HCT116 (cell line): ENCODE measurements at regions not wholly inside any gene's neighbourhood (a gene's known extent, or its start where the extent isn't known, plus 50 kb on each side); places are given as distances from the start of the nearest gene placed in this dataset.

Experiments
- ATAC-seq: fragments of 200-7000 bp; cut with Tn5 transposase; 2 replicates; pipeline ENCODE4 v1.9.1; 2020; ENCODE audit warnings: mild to moderate bottlenecking, moderate library complexity
- BruUV-seq: library from RNA; stranded (reverse); fragments of 400-500 nt; replicated peaks from 2 replicates; lab custom pipeline; 2021; lab: Mats Ljungman, UMichigan
- CTCF ChIA-PET: fragments of 300-600 bp; sonication (Branson Sonifier 250); formaldehyde crosslinking; loops from one replicate; lab custom pipeline; 2021; ENCODE audit warnings: antibody characterized with exemption; lab: Charles Lee
- POLR2A ChIA-PET: fragments of 300-600, 350-600 bp; sonication (Branson Sonifier 250); formaldehyde crosslinking; loops from one replicate; lab custom pipeline; 2021; ENCODE audit warnings: antibody characterized with exemption; lab: Charles Lee
- RAD21 ChIA-PET, 2 experiments: fragments of 300-600 bp; sonication (Branson Sonifier 250); formaldehyde crosslinking; loops; one replicate each; lab custom pipeline; 2023; ENCODE audit warnings: low total read pairs in 2 of 2; ENCODE audit not compliant: uncharacterized antibody in 2 of 2, unreplicated experiment in 2 of 2, low non-redundant PET in 1 of 2; lab: Charles Lee
- DNase-seq: peaks from one replicate; pipeline ENCODE4 v3.0.0-alpha.2; 2010; ENCODE audit warnings: low read depth, low spot score
- H2AFZ ChIP-seq: fragments of 200-600 bp; shearing (Covaris generic), sonication (generic); 2 replicates; pipeline ENCODE4 v1.6.1; 2017; ENCODE audit warnings: low read depth, mixed run types, mixed read lengths, antibody characterized with exemption, low read length; ENCODE audit not compliant: poor library complexity, severe bottlenecking
- H3K27ac ChIP-seq: 2 replicates; pipeline ENCODE4 v1.5.1; 2012; ENCODE audit warnings: low read depth, low read length
- H3K27me3 ChIP-seq: fragments of 200-600 bp; sonication (generic); 2 replicates; pipeline ENCODE4 v1.6.1; 2016; ENCODE audit warnings: mixed run types, low read length, mixed read lengths; ENCODE audit not compliant: insufficient read depth
- H3K36me3 ChIP-seq, 2 experiments: fragments of 200-500 bp in 1 of 2; fragments of 200-600 bp in 1 of 2; sonication (Bioruptor generic) in 1 of 2; sonication (generic) in 1 of 2; 2 replicates each; pipeline versions ENCODE4 v1.5.1 to v1.6.1; 2014 to 2016; ENCODE audit warnings: low read length in 2 of 2, inconsistent platforms in 1 of 2, mixed read lengths in 1 of 2, mixed run types in 1 of 2; ENCODE audit not compliant: insufficient read depth in 2 of 2, control insufficient read depth in 1 of 2
- H3K4me1 ChIP-seq, 2 experiments: fragments of 200-600 bp in 1 of 2; sonication (generic) in 1 of 2; 2 replicates each; pipeline versions ENCODE4 v1.5.1 to v1.6.1; 2012 to 2017; ENCODE audit warnings: low read length in 2 of 2, inconsistent platforms in 1 of 2, mild to moderate bottlenecking in 1 of 2, mixed read lengths in 1 of 2, mixed run types in 1 of 2, moderate library complexity in 1 of 2; ENCODE audit not compliant: insufficient read depth in 2 of 2, control insufficient read depth in 1 of 2
- H3K4me2 ChIP-seq: fragments of 200-600 bp; sonication (generic); 2 replicates; pipeline ENCODE4 v1.6.1; 2017; ENCODE audit warnings: mixed run types, low read length, mixed read lengths
- H3K4me3 ChIP-seq, 2 experiments: fragments of 200-600 bp in 1 of 2; sonication (generic) in 1 of 2; replicated peaks in 1 of 2; 2 replicates each; pipeline ENCODE4 v1.5.1; 2011 to 2016; ENCODE audit warnings: low read length in 2 of 2, control low read depth in 1 of 2, low read depth in 1 of 2, mild to moderate bottlenecking in 1 of 2, mixed read lengths in 1 of 2, mixed run types in 1 of 2
- H3K79me2 ChIP-seq: fragments of 200-600 bp; sonication (generic); 2 replicates; pipeline ENCODE4 v1.6.1; 2017; ENCODE audit warnings: mild to moderate bottlenecking, mixed run types, low read length, moderate library complexity, mixed read lengths; ENCODE audit not compliant: insufficient read depth
- H3K9ac ChIP-seq: fragments of 200-600 bp; sonication (generic); 2 replicates; pipeline ENCODE4 v1.6.1; 2016; ENCODE audit warnings: low read length, mixed read lengths
- H3K9me2 ChIP-seq: fragments of 200-600 bp; sonication (generic), shearing (Covaris generic); 2 replicates; pipeline ENCODE4 v1.6.1; 2017; ENCODE audit warnings: mixed run types, mild to moderate bottlenecking, moderate library complexity; ENCODE audit not compliant: insufficient read depth
- H3K9me3 ChIP-seq, 2 experiments: fragments of 200-500 bp in 1 of 2; fragments of 200-600 bp in 1 of 2; sonication (Bioruptor generic) in 1 of 2; sonication (generic) in 1 of 2; 2 replicates each; pipeline ENCODE4 v1.6.1; 2014 to 2017; ENCODE audit warnings: low read length in 2 of 2, mixed read lengths in 2 of 2, inconsistent platforms in 1 of 2, low read depth in 1 of 2, mild to moderate bottlenecking in 1 of 2, mixed run types in 1 of 2, moderate library complexity in 1 of 2; ENCODE audit not compliant: control insufficient read depth in 1 of 2, insufficient read depth in 1 of 2
- H4K20me1 ChIP-seq: fragments of 200-600 bp; sonication (generic), shearing (Covaris generic); 2 replicates; pipeline ENCODE4 v1.6.1; 2017; ENCODE audit warnings: mixed run types, mild to moderate bottlenecking, moderate library complexity; ENCODE audit not compliant: insufficient read depth
- ATF3 ChIP-seq: IDR thresholded peaks from 2 replicates; pipeline ENCODE4 v1.6.1; 2012
- CEBPB ChIP-seq: IDR thresholded peaks from 2 replicates; pipeline ENCODE4 v1.6.1; 2012; ENCODE audit warnings: low read depth
- ELF1 ChIP-seq: IDR thresholded peaks from 2 replicates; pipeline ENCODE4 v1.6.1; 2012; ENCODE audit warnings: low read depth, borderline replicate concordance
- EZH2 ChIP-seq: fragments of 200-600 bp; sonication (generic); IDR thresholded peaks from 2 replicates; pipeline ENCODE4 v1.6.1; 2017; ENCODE audit warnings: antibody characterized with exemption, mixed run types
- POLR2AphosphoS5 ChIP-seq: IDR thresholded peaks from 2 replicates; pipeline ENCODE4 v1.6.1; 2011; ENCODE audit warnings: mild to moderate bottlenecking, low read depth, low read length, moderate library complexity
- RAD21 ChIP-seq: IDR thresholded peaks from 2 replicates; pipeline ENCODE4 v1.6.1; 2012; ENCODE audit warnings: low read depth, mild to moderate bottlenecking
- SIN3A ChIP-seq: IDR thresholded peaks from 2 replicates; pipeline ENCODE4 v1.6.1; 2012; ENCODE audit warnings: low read depth
- SP1 ChIP-seq: IDR thresholded peaks from 2 replicates; pipeline ENCODE4 v1.6.1; 2012; ENCODE audit warnings: low read depth
- TCF7L2 ChIP-seq: IDR thresholded peaks from 2 replicates; pipeline ENCODE4 v1.7.0; 2011; ENCODE audit warnings: borderline replicate concordance, inconsistent platforms; ENCODE audit not compliant: insufficient read depth, insufficient read length; ENCODE audit errors: extremely low read depth
- YY1 ChIP-seq: IDR thresholded peaks from 2 replicates; pipeline ENCODE4 v1.6.1; 2011; ENCODE audit warnings: low read length, low read depth, moderate library complexity, mild to moderate bottlenecking; ENCODE audit not compliant: insufficient replicate concordance; ENCODE audit errors: extremely low read depth
- ZBTB33 ChIP-seq: IDR thresholded peaks from 2 replicates; pipeline ENCODE4 v1.6.1; 2011; ENCODE audit warnings: mild to moderate bottlenecking, low read length, moderate library complexity; ENCODE audit not compliant: insufficient replicate concordance; ENCODE audit errors: extremely low read depth
- intact Hi-C: fragments of 100-400 bp; cut with micrococcal nuclease; formaldehyde crosslinking; loops from 2 replicates; pipeline ENCODE4 v1.10.0; 2022

GRCh38 chr14:54123841-54124240 is 167.2 kb upstream of the BMP4 start:
- Histone ChIP-seq H3K9me2 (no peaks in the 10 kb centered on the region), H3K9me3 (no peaks in the 10 kb centered on the region), H3K4me3 (no peak overlapping the region), H3K9ac (no peak overlapping the region), H3K27ac (no peak overlapping the region), H3K4me1 (no peaks in the 10 kb centered on the region), H2AFZ (no peak overlapping the region), H3K4me2 (no peak overlapping the region), H3K27me3 (no peaks in the 10 kb centered on the region), H4K20me1 (no peaks in the 10 kb centered on the region), H3K79me2 (no peaks in the 10 kb centered on the region), H3K36me3 (no peaks in the 10 kb centered on the region)
- intact Hi-C loops, result no loop called here
- ChIA-PET CTCF (no interaction called here), POLR2A (no interaction called here), RAD21 (no interaction called here)
- no peak for TF ChIP-seq CEBPB
- no peak for TF ChIP-seq ELF1
- no peak for TF ChIP-seq TCF7L2
- TF ChIP-seq EZH2, result no peak
- TF ChIP-seq POLR2AphosphoS5, result no peak
- no peak for TF ChIP-seq RAD21
- DNase-seq (no peak), ATAC-seq (no peak)
- BruUV-seq, result no TSS peak

- ATAC-seq (no peak), DNase-seq (no peak)
- Histone ChIP-seq H3K4me1 (no peaks in the 10 kb centered on the region), H3K9me3 (no peaks in the 10 kb centered on the region), H4K20me1 (no peaks in the 10 kb centered on the region), H3K9me2 (no peaks in the 10 kb centered on the region), H3K79me2 (no peaks in the 10 kb centered on the region), H3K9ac (no peak overlapping the region), H2AFZ (no peak overlapping the region), H3K27me3 (no peaks in the 10 kb centered on the region), H3K4me2 (no peak overlapping the region), H3K27ac (no peak overlapping the region), H3K36me3 (no peaks in the 10 kb centered on the region), H3K4me3 (no peak overlapping the region)
- RAD21 ChIA-PET, result no interaction called here
- POLR2A ChIA-PET, result no interaction called here
- intact Hi-C loops, result no loop called here
- CTCF ChIA-PET, result no interaction called here
- TF ChIP-seq SIN3A (no peak), SP1 (no peak), ZBTB33 (no peak), ATF3 (no peak), ELF1 (no peak), YY1 (no peak)
- no TSS peak for BruUV-seq
Observed at GRCh38 chr14:54125109-54125508, 168.5 kb upstream of the BMP4 start.
